ENCODE measurements at regions not wholly inside any gene's neighbourhood (a gene's known extent, or its start where the extent isn't known, plus 50 kb on each side); places are given as distances from the start of the nearest gene placed in this dataset.

GRCh38 chr1:198042168-198042567 lies 114.6 kb upstream of the NEK7 start:
- DNase-seq = no peak

- DNase-seq = no peak
These were observed 108.9 kb upstream of the NEK7 start for GRCh38 chr1:198047913-198048312.

GRCh38 chr1:198054510-198054909 lies 102.3 kb upstream of the NEK7 start:
- no peak for DNase-seq

- no peak for DNase-seq
These were observed 100.5 kb upstream of the NEK7 start for GRCh38 chr1:198056255-198056654.

- DNase-seq = no peak
These were observed 92.6 kb upstream of the NEK7 start for GRCh38 chr1:198064181-198064580.

GRCh38 chr1:198068285-198068684 lies 88.5 kb upstream of the NEK7 start:
- no peak for DNase-seq

- DNase-seq = no peak
These were observed 84.6 kb upstream of the NEK7 start for GRCh38 chr1:198072177-198072576.

- no peak for DNase-seq
These were observed 81.5 kb upstream of the NEK7 start for GRCh38 chr1:198075296-198075695.

GRCh38 chr1:198079432-198079951 lies 77.3 kb upstream of the NEK7 start:
- no peak for DNase-seq

GRCh38 chr1:198082576-198082975 lies 74.2 kb upstream of the NEK7 start:
- DNase-seq = no peak

- no peak for DNase-seq
These were observed 73.2 kb upstream of the NEK7 start for GRCh38 chr1:198083549-198083948.

GRCh38 chr1:198084241-198084908 lies 72.4 kb upstream of the NEK7 start:
- no peak for DNase-seq

- no peak for DNase-seq
These were observed 70.6 kb upstream of the NEK7 start for GRCh38 chr1:198086051-198086745.

- no peak for DNase-seq
These were observed 69.0 kb upstream of the NEK7 start for GRCh38 chr1:198087831-198088230.

GRCh38 chr1:198088360-198089071 lies 68.3 kb upstream of the NEK7 start:
- no peak for DNase-seq

GRCh38 chr1:198096390-198096789 lies 60.4 kb upstream of the NEK7 start:
- DNase-seq = no peak

- DNase-seq = no peak
These were observed 57.0 kb upstream of the NEK7 start for GRCh38 chr1:198099755-198100154.

- no peak for DNase-seq
These were observed 54.9 kb upstream of the NEK7 start for GRCh38 chr1:198101716-198102453.

GRCh38 chr1:198102454-198102827 lies 54.4 kb upstream of the NEK7 start:
- DNase-seq = no peak

GRCh38 chr1:198105185-198105584 lies 51.6 kb upstream of the NEK7 start:
- no peak for DNase-seq

GRCh38 chr1:198106011-198106410 lies 50.8 kb upstream of the NEK7 start:
- no peak for DNase-seq

All from retina (tissue), 1 donor.